GM21619 (cell line): ENCODE measurements at regions not wholly inside any gene's neighbourhood (a gene's known extent, or its start where the extent isn't known, plus 50 kb on each side); places are given as distances from the start of the nearest gene placed in this dataset.
"Not testable (repeated sequence)": the region's sequence is repeated elsewhere in the genome, so short reads cannot be mapped to it uniquely, and the experiment has no call there.

Experiments used
- ATAC-seq: cut with Tn5 transposase; IDR thresholded peaks from one replicate; pipeline ENCODE4 v1.9.1; 2021; ENCODE audit not compliant: unreplicated experiment

GRCh38 chr5:42235837-42236236 is 187.4 kb upstream of the GHR start:
- no peak for ATAC-seq

- no peak for ATAC-seq
These were observed 181.6 kb upstream of the GHR start for GRCh38 chr5:42241636-42242035.

DNA sequence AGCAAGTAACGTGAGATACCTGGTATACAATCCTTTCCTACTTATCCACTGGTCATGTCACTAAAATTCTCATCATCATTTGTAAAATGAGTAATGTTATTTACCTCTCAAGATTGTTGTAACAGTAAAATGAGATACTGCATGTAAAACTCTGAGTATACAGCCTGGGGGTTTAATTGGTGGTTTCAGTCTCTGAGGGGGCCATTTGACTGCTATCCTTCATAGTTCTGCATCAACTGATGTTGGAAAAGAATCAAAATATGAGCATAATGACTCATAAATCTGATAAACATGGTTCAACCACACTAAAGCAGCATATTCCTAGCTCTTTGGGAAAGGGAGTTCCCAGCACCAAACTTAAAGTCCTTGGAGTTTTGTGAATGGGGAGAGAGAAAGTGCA is 181.0 kb upstream of the GHR start:
- ATAC-seq: no peak

DNA sequence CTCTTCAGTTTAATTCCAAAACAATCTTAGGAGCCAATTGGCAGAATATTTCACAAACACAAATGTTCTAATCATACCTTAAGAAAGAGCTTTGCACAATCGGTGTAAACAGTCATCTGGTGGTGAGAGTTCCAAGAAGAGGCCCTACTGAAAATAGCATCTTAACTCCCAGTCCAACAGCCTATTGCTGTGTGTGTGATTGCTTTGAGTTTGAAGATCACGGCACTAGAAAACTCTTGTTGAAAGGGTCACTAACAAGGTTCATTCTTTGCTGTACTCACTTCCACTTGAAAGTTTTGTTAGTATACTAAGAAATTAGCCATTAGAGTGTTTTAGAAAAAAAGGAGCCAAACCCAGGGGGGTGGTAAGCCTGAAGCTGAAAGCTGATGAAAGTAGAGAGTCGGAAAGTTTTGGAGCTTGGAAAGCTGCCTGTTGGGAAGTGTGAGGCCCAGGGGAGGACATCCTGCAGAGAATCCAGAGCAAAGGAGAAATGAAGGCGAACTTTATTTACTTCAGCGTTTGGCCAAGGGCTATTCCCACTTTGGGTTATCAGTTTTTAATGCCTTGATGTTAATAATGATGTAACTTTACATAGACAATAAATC is 180.3 kb upstream of the GHR start:
- ATAC-seq: no peak

DNA sequence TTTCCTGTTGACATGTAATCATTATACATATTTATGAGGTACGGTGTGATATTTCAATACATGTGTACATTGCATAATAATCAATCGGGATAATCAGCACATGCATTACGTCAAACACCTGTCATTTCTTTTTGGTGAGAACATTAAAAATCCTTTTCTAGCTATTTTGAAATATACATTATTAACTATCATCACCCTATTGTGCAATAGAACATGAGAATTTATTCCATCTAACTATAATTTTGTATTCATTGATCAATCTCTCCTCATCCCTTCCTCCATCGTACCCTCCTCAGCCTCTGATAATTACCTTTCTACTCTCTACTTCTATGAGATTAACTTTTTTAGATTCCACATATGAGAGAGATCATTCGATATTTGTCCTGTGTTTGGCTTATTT is 170.9 kb upstream of the GHR start:
- ATAC-seq: no peak

GRCh38 chr5:42259914-42260313 is 163.3 kb upstream of the GHR start:
- not testable (repeated sequence) for ATAC-seq

- no peak for ATAC-seq
These were observed 156.1 kb upstream of the GHR start for GRCh38 chr5:42267091-42267490.

DNA sequence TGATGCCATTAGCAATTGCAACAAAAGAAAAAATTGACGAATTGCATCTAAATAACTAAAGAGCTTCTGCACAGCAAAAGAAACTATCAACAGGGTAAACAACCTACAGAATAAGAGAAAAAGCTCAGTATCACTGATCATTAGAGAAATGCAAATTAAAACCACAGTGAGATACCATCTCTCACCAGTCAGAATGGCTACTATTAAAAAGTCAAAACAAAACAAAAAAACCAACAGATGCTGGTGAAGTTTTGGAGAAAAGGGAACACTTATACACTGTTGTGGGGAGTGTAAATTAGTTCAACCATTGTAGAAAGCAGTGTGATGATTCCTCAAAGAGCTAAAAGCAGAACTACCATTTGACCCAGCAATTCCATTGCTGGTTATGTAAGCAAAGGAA is 155.1 kb upstream of the GHR start:
- ATAC-seq: not testable (repeated sequence)

DNA sequence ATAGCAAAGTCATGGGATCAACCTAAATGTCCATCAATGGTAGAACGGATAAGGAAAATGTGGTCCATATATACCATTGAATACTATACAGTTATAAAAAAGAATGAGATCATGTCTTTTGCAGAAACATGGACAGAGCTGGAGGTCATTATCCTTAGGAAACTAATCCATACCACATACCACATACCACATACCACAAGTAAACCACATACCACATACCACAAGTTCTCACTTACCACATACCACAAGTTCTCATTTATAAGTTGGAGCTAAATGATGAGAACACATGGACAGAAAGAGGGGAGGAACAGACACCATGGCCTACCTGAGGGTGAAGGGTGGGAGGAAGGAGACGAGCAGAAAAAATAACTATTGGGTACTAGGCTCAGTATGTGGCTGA is 154.6 kb upstream of the GHR start:
- no peak for ATAC-seq

DNA sequence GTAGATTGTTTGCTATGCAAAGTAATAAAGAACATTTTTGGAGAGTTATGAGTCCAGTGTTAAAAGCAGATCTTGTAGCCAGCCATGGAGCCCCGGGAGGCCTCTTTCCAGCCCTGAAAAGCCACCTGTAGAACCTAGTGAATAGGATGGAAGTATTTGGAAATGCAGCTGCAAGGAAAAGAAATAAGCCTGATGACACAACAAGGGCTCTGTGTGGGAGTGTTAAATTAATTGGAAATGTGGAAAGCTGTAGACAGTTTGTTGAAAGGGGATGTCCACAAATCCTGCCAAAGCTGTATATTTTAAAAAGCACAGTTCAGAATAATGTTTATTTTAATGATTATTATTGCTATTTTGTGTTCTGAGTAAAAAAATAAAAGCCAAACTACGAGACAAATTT is 152.5 kb upstream of the GHR start:
- no peak for ATAC-seq

GRCh38 chr5:42274913-42275312 is 148.3 kb upstream of the GHR start:
- no peak for ATAC-seq

- no peak for ATAC-seq
These were observed 145.9 kb upstream of the GHR start for GRCh38 chr5:42277293-42277692.

DNA sequence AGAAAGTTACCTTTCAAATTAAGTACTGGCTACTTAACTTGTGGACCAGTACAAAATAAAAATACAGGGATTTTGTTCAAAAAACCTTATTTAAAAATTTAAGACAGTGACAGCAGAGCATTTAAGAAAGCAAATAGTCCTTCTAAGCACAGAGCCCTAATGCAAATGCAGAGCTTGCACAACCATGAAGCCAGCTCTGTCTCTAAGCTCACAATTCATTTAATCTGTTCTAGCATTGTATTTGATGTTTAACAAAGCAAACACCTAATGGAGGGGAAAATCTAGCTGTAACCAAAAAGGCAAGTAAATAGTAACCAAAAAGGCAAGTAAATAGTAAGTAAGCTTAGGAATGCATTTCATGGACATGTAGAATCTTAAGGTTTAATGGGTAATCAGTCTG is 138.7 kb upstream of the GHR start:
- no peak for ATAC-seq

DNA sequence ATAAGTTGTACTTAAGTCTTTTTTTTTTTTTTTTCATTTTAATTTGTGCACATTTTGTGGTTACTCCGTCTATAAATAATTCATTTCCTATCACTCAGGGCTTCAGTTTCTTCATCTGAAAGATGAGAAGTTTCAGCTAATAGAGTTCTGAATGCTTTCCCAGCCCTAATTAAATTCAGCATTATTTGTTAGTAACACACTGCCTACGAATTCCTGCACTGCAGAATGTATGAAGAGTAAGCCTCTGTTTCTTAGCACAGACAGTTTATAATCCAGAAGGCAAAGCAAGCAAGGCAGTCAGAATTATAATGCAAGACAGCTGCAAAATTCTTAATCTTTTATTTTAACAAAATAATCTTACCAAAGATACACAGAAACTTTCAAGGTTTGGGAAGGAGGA is 138.0 kb upstream of the GHR start:
- ATAC-seq: no peak

GRCh38 chr5:42300496-42300895 is 122.7 kb upstream of the GHR start:
- no peak for ATAC-seq

GRCh38 chr5:42301349-42301748 is 121.9 kb upstream of the GHR start:
- ATAC-seq: no peak

- ATAC-seq: no peak
These were observed 121.1 kb upstream of the GHR start for GRCh38 chr5:42302186-42302585.

DNA sequence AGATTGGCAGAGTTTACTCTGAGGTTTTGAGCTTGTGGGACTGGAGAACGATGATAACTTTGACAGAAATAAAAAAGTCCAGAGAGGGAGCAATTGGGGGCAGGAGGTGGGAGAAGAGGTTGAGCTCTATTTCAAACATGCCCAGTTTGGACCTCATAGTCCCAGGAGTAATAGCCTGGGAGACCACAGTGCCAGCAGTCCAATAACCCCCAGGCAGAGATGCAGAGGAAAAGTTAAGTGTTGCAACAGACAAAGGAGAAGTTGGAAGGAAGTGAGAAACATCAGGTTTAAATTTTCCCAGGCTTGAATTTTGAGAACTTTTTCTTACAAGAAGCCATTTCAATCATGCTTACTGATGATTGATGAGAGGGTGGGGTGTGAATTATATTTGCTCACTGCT is 117.0 kb upstream of the GHR start:
- no peak for ATAC-seq

DNA sequence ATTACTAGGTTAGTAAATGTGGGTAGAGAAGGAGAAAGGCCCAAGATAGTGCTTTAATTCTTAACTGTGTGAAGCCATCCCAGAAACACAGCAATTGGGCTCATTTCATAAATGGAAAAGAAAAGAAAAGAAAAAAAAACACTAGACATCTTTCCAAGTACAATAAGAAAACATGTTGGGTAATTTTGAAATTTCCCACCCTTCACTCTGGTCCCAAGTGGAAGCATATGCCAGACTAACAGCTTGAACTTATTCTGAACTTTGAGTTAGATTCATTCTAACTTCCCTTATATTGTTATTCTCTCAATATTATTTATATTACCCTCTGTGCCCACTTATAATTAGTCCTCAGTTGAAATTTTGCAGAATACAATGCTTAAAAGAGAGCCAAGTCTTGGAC is 113.4 kb upstream of the GHR start:
- no peak for ATAC-seq

DNA sequence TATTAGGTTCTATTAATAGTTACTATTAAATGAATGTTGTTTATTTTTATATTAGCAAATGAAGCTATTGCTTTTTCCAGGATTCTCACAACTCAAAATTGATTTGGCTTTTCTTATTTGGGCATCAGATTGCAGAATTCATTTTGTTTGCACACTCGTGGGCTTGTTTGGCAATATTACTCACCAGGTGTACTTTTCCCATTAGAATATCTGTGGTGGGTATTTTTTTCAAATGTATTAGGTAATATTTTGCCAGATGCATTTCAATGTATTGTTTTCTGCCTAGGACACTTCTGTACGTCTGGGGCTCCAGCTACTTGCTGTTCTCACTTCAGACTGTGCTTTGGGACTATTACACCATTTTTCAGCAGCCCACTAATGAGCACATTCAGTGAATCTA is 108.0 kb upstream of the GHR start:
- ATAC-seq: no peak

DNA sequence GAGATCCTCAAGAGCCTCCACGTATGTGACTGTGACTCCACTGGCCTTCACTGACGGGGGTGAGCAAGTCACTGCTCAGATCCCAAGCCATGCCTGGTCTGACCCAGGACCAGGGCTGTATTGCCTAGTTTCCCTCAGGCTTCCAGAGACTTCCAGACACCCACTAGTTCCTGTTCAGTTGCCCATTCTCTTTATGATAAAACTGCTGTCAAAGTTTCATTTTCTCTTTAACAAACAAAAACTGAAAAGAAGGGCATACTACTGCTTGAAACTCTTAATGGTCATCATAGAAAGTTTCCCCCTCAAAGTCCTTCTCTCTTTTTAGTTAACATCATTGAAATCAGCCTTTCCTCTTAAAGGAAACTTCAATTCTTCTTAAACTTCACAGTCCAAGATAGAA is 105.7 kb upstream of the GHR start:
- no peak for ATAC-seq

GRCh38 chr5:42319546-42319945 is 103.7 kb upstream of the GHR start:
- not testable (repeated sequence) for ATAC-seq

DNA sequence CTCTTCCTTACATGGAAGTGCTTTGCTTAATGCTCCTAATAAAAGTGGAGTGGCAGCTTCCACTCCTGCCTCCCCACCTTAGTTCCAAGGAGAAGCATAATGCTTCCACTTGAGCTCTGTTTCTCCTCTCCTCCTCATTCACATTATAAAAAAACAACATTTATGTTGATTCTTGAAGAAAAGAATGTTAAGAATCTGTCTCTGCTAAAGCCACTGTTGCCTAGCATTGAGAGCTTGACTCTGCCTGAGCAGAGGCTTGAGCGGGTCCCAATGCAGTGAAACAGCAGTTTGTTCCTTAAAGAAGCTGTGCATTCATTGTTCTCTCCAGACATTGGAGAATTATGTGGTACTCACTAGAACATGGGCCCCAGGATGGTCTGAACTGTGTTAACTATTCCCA is 101.5 kb upstream of the GHR start:
- no peak for ATAC-seq

GRCh38 chr5:42337143-42337542 is 86.1 kb upstream of the GHR start:
- no peak for ATAC-seq
